ENCODE measurements at regions not wholly inside any gene's neighbourhood (a gene's known extent, or its start where the extent isn't known, plus 50 kb on each side); places are given as distances from the start of the nearest gene placed in this dataset.
"Not testable (repeated sequence)": the region's sequence is repeated elsewhere in the genome, so short reads cannot be mapped to it uniquely, and the experiment has no call there.

- TF ChIP-seq EP300 (IDR thresholded peaks at IDR 0.05) (no peak), POLR2A (IDR thresholded peaks at IDR 0.05) (no peak), CTCF (IDR thresholded peaks at IDR 0.05) (no peak)
- Histone ChIP-seq H3K9me3 (peaks cover 0 to 6% (median 0%) of the 10 kb centered on the region in 4 donors), H3K36me3 (no peaks in the 10 kb centered on the region), H3K27me3 (no peaks in the 10 kb centered on the region), H3K27ac (no peak overlapping the region), H3K4me1 (no peaks in the 10 kb centered on the region), H3K4me3 (no peak overlapping the region)
- DNase-seq (ENCODE audit: low spot score in 2 of 2), result no peak
These were observed 101.5 kb upstream of the SATB1 start for GRCh38 chr3:18526667-18527066.

- not testable (repeated sequence) for DNase-seq (ENCODE audit: low spot score in 2 of 2)
- WGBS, 2 donors, result 95 to 98% methylated on average over 15 to 16 of the region's 19 CpGs
These were observed 91.0 kb upstream of the SATB1 start for GRCh38 chr3:18516170-18516569.

GRCh38 chr3:18513091-18513490 lies 88.0 kb upstream of the SATB1 start:
- no peaks in the 10 kb centered on the region for H3K36me3 ChIP-seq
- no peaks in the 10 kb centered on the region for H3K4me1 ChIP-seq
- TF ChIP-seq POLR2A (IDR thresholded peaks at IDR 0.05), result no peak
- TF ChIP-seq CTCF (IDR thresholded peaks at IDR 0.05), result no peak
- no peak for DNase-seq (ENCODE audit: low spot score in 2 of 2)
- H3K9me3 ChIP-seq, result no peaks in the 10 kb centered on the region
- H3K27me3 ChIP-seq, result no peaks in the 10 kb centered on the region
- no peak overlapping the region for H3K27ac ChIP-seq
- WGBS, 2 donors, result 82 to 86% methylated on average over 3 of the region's 3 CpGs
- no peak overlapping the region for H3K4me3 ChIP-seq

More at GRCh38 chr3:18516170-18516569, 91.0 kb upstream of the SATB1 start:
- H3K36me3 ChIP-seq, H3K4me3 ChIP-seq, H3K27me3 ChIP-seq, H3K27ac ChIP-seq, H3K9me3 ChIP-seq, H3K4me1 ChIP-seq: not testable (repeated sequence)

- Histone ChIP-seq H3K27ac (no peak overlapping the region), H3K4me3 (no peak overlapping the region), H3K4me1 (no peaks in the 10 kb centered on the region), H3K36me3 (no peaks in the 10 kb centered on the region), H3K27me3 (no peaks in the 10 kb centered on the region), H3K9me3 (no peaks in the 10 kb centered on the region)
- TF ChIP-seq POLR2A (IDR thresholded peaks at IDR 0.05), result no peak
- no peak for TF ChIP-seq EP300 (IDR thresholded peaks at IDR 0.05)
- TF ChIP-seq CTCF (IDR thresholded peaks at IDR 0.05), result no peak
- WGBS, 2 donors, result 91 to 93% methylated on average over 1 of the region's 1 CpG
- no peak for DNase-seq (ENCODE audit: low spot score in 2 of 2)
These were observed 86.9 kb upstream of the SATB1 start for GRCh38 chr3:18512007-18512406.

GRCh38 chr3:18510947-18511346 lies 85.8 kb upstream of the SATB1 start:
- WGBS, 2 donors, result 91% methylated on average over 3 of the region's 3 CpGs

More at GRCh38 chr3:18510947-18511346, 85.8 kb upstream of the SATB1 start:
- no peaks in the 10 kb centered on the region for H3K27me3 ChIP-seq
- no peak for DNase-seq (ENCODE audit: low spot score in 2 of 2)
- no peaks in the 10 kb centered on the region for H3K36me3 ChIP-seq
- no peak overlapping the region for H3K4me3 ChIP-seq
- no peaks in the 10 kb centered on the region for H3K9me3 ChIP-seq
- no peak overlapping the region for H3K27ac ChIP-seq
- no peaks in the 10 kb centered on the region for H3K4me1 ChIP-seq
- TF ChIP-seq CTCF (IDR thresholded peaks at IDR 0.05) (no peak), EP300 (IDR thresholded peaks at IDR 0.05) (no peak)
